EL (cell line): ENCODE measurements at regions not wholly inside any gene's neighbourhood (a gene's known extent, or its start where the extent isn't known, plus 50 kb on each side); places are given as distances from the start of the nearest gene placed in this dataset.

Source experiments
- DNase-seq: peaks from one replicate; pipeline ENCODE4 v3.0.0-alpha.2; 2016

DNA sequence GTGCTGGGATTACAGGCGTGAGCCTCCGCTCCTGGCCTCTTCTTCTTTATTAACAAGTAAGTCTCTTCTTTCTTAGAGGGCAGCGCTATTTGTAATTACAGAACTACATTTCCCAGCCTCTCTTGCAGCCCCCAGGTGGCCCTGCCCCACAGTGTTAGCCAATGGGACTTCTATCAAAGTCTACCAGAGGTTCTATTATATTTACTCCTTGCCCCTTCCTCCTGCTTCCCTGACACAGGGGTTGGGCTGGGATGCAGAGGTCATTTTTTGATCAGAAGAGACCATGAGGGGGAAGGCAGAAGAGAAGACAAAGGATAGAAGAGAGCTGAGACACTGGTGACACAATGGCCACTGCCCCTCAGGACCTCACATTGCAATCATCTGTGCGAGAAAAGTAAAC, 224.2 kb downstream of the SYK start:
- no peak for DNase-seq

- DNase-seq = no peak
Observed at GRCh38 chr9:91026266-91026665, 224.6 kb downstream of the SYK start.

DNA sequence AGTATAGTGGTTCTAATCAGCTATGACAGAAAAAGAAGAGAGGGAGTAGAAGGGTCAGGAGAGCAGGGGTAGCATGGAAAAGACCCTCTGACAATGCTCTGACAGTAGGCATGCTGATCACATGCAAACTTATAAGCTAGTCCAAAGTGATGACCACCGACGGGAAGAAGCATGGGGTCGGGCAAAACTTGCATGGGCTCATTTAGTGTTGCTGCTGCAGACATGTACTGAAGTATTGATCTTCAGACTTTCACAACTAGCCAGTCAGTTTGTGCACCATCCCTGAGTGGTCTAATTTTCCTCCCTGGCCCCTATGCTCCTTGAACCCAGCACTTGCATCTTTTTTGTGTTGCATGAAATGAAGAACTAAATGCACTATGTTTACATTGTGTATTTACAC, 225.4 kb downstream of the SYK start:
- no peak for DNase-seq

DNA sequence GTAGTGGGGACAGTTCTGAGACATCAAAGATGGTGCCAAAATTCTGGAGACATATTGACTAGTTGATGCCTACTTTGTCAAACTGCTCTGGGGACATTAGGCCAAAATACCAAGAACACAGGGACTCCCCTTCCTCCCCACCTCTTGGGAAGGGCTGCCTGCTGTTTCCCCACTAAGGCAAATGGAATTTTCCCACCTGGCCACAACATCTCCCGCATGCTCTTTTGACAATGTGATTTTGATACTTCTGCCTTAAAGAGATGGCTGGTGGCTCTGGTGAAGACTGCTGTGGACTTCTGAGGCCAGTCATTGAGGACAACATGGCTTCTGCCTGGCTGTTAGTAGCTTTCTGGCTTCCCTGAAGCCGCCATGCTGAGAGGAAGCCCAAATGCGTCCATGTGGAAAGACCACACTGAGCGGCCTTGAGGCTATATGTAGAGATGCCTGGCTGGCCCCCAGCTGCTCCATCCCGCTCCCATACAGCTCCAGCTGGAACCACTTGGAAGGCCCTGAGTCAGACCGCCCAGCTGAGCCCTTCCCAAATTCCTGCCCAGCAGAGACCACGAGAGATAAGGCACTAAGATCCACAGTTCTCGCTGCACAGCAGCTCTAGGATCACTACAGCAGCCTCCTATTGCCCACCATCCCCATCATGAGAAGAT, 226.7 kb downstream of the SYK start:
- no peak for DNase-seq

- no peak for DNase-seq
Observed at GRCh38 chr9:91029650-91030361, 228.2 kb downstream of the SYK start.

DNA sequence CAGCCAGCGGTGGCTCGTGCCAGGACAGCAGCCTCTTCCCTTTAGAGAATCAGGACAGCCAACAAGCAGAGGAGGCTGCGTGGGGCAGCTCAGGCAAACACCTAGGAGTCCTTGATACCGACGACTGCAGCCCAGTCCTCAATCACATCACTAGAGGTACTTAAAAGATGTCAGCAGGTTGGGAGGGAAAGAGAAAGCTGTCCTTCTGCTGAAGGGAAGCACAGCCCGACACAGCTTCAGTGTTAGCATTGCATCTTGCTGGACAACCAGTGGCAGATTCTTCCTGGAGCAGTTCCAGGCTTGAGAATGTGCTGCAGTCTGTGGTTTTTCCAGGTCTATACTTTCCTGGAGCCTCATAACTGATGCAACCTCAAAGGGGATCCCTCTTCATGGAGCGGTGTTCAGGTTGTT, 230.5 kb downstream of the SYK start:
- DNase-seq = no peak

DNA sequence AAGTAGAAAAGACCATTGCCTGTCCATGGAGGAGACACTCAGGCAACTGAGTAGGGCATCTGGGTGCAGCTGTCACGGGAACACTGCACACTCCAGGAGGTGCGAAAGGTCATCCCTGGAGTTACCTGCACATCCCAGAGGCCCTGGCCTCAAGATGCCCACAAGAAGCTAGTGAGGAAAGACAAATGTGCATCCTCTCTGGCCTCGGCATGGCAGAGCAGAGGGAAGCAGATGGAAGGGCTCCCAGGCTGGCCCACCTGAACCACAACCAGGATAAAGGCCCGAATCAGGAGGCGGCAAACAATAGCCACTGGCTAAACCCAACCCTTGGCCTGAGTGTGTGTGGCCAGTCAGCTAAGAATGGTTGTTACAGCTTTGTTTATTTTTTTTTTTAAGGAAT, 231.7 kb downstream of the SYK start:
- DNase-seq = no peak

DNA sequence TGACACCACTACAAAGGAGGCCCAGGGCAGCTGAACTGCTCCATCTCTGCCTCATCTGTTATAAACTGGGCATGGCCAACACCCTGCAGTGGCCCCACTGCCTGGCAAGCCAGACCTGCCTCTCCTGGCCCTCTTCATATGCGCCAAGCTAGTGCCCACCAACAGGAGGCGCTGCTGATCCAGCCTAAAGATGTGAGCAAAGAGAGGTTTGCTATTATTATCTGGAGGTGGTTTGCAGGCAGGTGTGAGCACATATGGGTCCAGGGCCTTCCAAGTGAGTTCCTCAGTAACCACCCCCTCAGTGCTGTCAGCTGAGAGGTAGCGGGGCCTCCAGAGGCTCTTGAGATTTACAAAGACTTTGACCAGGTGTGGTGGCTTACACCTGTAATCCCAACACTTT, 232.2 kb downstream of the SYK start:
- DNase-seq = peak; percentile 21

DNA sequence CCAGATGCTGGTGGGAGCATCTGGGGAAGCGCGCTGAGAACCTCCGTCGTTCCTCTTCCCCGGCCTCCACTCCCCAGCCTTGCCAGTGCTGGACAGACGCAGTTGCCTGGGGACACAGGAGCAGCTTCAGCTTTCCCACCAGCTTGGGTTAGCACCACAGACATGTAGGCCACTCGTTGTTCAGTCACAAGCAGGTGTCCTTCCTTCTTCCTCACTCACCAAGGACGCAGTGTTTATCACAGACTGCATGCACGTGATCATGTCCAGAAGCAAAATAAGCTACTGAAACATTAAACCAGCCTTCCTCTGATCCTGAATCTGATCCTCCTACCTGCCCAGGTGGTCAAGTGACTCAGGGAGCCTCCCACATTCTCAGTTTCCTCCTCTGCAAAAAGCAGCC, 232.9 kb downstream of the SYK start:
- no peak for DNase-seq

DNA sequence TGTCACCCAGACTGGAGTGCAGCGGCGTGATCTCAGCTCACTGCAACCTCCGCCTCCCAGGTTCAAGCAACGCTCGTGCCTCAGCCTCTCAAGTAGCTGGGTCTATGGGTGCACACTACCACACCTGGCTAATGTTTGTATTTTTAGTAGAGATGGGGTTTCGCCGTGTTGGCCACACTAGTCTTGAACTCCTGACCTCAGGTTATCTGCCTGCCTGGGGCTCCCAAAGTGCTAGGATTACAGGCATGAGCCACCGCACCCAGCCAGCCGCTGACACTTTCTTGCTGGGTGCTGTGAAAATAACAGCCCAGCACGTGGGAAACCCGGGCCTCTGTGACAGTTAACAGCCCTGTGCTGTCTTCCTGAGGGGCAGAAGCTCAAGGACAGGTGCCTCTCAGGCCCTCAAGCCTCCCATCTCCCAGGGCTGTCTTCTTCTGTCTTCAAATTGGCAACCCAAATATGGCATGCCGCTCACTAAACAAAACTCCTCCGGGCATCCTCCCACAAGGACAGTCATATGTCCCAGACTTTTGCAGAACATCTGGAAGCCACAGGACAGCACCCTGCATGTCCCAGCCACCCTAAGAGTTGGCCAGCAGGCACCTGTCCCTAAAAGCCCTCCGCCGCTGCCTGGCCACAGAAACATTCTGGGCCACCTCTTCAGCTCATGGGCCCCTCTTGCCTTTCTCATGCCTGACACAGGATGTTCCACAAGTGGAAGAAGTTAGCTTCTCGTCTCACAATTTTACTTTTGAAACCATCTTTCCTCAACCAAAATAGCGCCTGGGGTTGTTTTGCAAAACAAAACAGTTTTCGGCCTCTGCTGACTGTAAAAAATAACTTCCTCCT, 233.6 kb downstream of the SYK start:
- DNase-seq = no peak

DNA sequence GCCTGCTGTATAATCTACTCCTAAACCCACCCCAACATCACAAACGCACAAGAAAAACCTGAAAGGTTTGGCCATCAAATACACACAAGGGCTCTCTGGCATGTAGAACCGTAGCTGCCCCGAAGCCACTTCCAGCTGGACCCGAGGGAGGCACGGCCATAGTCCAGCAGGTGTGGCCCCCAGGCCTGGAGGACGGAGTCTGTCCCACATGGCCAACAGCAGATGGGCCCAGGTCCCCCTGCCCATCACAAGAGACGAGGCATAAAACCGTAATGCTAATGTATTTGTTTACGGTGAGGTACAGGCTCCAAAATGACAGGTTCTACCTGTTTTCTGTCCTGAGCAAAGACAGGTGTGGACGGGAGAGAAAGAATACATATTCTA, 234.2 kb downstream of the SYK start:
- no peak for DNase-seq

DNA sequence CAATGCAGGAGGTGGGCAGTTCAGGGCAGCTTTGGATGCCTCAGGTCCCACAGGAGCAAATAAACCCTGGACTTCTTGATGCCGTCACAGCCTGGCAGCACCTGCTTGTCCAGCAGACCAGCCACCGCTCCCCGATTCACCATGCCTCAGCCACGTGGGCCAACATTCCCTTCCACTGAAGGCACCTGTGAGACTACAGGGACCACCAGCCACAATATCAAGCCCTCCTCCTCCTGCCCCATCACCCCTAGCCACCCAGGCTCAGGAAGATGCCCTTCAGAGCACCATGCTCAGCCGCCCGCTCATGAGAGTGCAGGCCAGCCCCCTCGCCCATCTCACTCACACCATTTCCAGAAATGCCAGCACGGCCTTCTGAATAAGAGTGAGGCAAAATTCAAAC, 234.7 kb downstream of the SYK start:
- no peak for DNase-seq

DNA sequence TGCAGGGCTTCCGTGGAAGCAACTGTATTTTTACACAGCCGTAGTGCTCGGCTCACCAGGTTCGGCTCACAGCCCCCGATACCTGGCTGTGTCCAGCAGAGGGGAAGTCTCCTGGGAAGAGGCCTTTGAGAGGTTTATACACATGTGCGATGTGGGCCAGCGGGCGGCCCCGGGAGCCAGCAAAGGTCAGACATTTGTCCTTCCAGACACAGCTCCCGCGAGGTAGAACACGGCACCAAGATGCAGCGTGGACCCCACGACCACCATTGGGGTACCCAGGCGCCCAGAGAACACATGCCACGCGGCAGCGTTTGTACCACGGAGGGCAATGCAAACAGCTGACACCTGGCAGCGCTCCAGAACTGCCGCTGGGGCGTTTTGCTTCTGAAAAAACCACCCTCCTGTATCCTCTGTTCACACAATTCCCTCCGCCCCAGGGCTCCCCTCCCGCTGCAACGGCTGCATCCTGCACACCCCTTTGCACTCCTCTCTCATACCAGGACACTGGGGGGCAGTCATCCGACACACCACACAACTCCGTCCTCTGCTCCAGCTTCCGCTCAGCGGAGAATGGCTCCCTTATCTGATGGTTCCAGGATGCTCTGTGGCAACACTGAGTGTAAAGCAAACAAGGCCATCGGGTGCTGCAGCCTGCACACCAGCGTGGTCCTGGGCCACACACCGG, 235.3 kb downstream of the SYK start:
- peak; percentile 92 for DNase-seq

DNA sequence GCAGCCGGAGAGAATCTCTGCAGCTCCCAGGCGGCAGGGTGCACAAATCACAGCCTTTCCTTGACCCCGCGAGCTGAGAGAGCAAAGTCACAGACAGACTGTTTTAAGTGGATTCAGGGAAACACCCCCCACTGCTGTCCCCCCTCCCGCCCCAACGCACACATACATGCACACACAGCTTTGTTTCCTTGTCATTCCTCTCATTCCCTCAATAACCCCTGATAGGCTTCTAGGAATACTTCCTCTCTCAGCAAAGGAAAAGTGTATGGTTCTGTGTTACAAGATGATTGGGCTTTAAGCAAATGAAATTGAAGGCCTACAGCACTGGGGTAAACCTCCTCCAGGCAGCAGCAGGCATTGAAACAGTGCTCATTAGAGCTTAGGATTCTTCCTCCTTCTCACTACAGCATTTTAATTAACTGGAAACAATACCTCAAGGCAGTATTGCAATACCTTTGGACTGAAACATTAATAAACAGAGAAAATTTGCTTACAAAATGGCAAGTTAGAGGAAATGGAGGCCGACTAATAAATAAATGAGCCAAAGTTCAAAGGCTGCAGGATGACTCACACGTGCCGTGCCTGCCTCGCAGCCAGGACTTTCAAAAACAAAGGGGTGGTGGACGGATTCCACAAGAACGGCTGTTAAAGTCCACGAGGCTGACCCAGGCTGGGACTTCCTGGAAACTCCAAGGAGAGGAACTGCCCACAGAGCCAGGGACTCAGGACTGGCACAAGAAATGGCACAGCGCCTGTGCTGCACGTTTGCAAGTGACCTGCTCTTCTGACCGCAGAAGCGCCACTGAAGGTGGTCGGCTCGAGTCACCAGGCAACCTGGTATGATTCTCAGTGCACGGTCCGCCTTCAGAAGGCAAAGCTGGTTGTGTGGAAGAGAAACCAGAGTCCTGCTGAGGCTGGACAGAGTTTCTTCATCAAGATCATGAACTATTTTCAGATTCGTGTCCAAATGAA, 236.2 kb downstream of the SYK start:
- DNase-seq = peak; percentile 92

DNA sequence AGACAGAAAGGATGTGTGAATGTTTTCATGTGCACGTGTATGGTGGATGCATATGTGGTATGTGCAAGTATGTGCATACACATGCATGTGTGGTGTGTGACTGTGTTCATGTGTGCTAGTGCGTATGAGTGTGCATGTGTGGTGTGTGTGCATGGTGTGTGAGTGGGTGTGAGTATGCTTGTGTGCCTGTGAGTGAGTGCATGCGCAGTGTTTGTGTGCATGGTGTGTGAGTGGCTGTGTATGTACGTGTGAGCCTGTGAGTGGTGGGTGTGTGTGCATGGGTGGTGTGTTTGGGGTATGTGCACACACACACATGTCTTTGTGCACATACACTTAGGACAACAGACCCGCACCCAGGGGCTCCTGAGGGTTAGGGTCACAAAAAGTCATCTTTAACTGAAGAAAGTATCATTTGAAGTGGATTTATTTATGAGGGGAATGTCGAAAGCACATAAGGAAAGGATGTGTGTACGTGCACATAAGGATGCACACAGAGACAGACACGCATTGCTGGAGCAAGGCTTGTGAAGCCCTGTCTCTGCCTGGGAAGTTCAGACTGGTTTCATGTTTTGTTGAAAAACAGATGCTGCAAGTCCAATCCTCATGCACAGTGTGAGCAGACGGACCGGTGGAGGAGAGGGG, 237.0 kb downstream of the SYK start:
- no peak for DNase-seq

- DNase-seq = peak; percentile 24
Observed at GRCh38 chr9:91039125-91039834, 237.7 kb downstream of the SYK start.

DNA sequence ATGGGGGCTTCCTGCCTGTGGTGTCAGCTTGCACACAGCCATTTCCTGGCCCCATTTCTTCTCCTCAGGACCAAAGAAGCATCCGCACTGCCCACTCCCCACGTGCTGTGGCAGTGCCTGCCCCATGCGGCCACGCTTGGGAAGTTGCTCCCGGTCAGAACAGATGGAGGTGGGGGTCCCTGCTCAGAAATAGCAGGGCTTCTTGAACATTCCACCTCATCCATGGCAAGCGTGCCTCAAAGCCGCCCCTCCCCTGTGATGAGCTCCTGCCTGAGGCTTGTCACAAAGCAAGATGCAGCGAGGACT, 238.2 kb downstream of the SYK start:
- DNase-seq = no peak

DNA sequence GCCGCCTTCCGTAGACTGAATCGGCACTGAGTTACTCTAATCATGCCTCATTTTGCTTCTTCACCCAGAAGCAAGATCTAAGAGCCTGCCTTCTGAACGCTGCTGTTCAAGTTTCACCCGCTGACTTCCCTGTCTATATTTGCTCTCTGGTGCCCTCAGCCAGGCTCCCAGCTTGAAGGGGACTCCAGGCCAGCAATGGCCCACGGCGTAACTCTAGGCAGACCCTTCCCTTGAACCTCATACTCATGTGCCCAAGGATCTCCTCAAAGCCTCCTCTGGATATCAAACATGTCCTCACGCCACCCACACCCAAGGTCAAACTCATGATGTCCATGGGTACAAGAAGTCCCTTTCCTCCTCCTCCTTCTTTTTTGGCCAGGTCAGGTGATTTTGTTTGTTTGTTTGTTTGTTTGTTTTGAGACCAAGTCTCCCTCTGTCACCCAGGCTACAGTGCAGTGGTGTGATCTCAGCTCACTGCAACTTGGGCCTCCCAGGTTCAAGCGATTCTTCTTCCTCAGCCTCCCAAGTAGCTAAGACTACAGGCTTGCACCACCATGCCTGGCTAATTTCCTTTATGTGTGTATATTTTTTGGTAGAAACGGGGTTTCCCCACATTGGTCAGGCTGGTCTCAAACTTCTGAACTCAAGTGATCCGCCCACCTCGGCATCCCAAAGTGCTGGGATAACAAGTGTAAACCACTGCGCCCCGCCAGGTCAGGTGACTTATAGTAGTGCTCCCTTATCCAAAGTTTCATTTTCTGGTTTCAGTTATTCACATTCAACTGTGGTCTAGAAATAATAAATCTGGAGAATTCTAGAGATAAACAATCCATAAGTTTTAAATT, 239.0 kb downstream of the SYK start:
- no peak for DNase-seq

GRCh38 chr9:91042024-91042423, 240.4 kb downstream of the SYK start:
- DNase-seq = no peak

- no peak for DNase-seq
Observed at GRCh38 chr9:91042541-91042940, 240.9 kb downstream of the SYK start.
